HG03159 (cell line): ENCODE measurements at regions not wholly inside any gene's neighbourhood (a gene's known extent, or its start where the extent isn't known, plus 50 kb on each side); places are given as distances from the start of the nearest gene placed in this dataset.

Experiments
- ATAC-seq: cut with Tn5 transposase; IDR thresholded peaks from one replicate; pipeline ENCODE4 v1.9.1; 2021; ENCODE audit warnings: mild to moderate bottlenecking, moderate library complexity; ENCODE audit not compliant: unreplicated experiment

DNA sequence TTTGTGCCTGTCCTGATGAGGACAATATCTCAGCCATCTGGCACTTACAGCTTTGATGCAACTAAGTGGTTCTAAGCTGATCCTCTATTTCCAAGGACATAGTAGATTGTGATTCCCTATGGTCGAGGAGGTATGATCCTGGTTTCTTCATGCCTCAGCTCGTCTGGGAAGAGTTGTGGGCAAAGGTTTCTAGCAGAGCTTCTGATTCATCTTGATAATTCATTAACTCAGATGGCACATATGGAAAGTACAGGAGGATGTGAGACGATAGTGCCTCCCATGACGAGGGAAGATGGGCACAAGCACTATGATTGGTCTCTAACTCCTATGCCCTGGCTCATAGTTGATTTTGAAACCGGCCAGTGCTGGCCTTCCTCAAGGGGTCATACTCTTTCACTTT, 334.2 kb upstream of the SEMA6D start:
- ATAC-seq, result no peak

DNA sequence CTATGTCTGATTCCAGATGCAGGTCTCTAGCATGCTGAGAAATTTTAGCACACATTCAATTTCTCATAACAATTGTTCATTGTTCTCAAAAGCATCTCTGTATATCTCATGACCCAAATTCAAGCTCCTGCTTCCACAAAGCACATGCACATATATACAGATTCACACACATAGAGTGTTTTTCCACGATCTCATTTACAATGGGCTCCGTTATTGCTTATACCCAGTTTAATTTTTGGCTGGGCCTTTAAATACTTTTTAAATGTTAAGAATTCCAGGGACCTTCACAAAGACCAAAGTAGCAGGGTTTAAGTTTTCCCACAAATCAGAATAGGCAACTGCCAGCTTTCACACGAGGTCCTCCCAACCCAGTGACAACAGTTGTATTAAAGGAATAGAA, 333.5 kb upstream of the SEMA6D start:
- no peak for ATAC-seq

GRCh38 chr15:47384341-47384740, 333.0 kb upstream of the SEMA6D start:
- ATAC-seq, result no peak

DNA sequence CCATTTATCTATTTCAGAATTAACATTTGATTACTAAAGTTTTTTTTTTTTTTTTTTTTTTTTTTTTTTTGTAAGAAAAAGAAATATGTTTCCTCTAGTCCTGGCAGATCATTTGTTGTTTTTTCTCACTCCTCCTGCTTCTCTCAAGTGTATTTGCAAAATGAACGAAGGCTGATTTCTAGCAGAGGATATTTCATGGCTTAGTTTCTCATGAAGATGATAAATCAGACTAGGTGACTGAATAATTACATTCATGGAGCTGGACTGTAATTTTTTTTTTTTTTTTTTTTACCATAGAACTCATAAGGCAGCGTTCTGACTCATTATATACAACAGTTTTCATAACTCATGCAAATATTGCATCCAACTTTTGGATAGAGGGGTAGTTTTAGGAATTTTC, 332.5 kb upstream of the SEMA6D start:
- no peak for ATAC-seq

DNA sequence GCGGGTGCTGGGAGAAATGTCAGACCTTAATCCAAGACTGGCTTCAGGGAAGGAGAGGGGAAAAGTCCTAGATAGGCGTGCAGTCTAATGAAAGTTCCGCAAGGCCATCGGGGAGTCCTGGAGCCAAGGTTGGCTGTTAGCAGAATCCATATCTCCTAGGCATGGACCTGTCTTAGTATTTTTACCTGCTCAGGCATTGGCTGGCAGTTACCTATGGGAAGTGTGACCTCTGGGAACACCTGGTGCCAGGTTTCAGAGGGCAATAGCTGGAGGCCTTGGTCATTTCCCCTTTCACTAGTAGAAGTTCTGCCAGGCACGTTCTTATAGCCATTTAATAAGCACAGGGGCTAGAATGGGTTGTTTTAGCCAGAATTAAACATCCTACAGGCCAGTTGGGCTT, 330.8 kb upstream of the SEMA6D start:
- no peak for ATAC-seq

GRCh38 chr15:47388299-47388698, 329.0 kb upstream of the SEMA6D start:
- no peak for ATAC-seq

GRCh38 chr15:47390208-47390765, 327.0 kb upstream of the SEMA6D start:
- no peak for ATAC-seq

GRCh38 chr15:47394286-47394809, 323.0 kb upstream of the SEMA6D start:
- ATAC-seq, result no peak

- ATAC-seq, result no peak
These were observed 322.2 kb upstream of the SEMA6D start for GRCh38 chr15:47395076-47395475.

- ATAC-seq, result no peak
These were observed 319.6 kb upstream of the SEMA6D start for GRCh38 chr15:47397655-47398054.

GRCh38 chr15:47398132-47398531, 319.2 kb upstream of the SEMA6D start:
- no peak for ATAC-seq

DNA sequence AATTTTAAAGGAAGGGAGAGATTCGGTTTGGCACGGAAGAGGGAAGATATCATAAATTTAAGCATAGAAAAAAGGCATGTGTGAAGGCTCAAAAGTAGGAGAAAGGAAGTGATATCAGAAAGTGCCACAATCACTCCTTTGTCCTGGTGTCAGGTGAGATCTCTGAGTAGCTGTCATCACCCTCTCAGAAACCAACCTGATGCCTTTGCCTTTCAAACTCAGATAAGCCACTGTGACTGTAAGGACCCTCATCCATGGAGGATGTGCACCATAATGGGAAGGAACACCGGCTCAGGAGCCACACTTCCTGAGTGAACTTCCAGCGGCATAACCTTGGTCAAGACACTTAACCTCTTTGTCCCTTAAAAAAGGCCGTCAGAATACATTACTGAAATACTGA, 318.7 kb upstream of the SEMA6D start:
- ATAC-seq, result no peak

DNA sequence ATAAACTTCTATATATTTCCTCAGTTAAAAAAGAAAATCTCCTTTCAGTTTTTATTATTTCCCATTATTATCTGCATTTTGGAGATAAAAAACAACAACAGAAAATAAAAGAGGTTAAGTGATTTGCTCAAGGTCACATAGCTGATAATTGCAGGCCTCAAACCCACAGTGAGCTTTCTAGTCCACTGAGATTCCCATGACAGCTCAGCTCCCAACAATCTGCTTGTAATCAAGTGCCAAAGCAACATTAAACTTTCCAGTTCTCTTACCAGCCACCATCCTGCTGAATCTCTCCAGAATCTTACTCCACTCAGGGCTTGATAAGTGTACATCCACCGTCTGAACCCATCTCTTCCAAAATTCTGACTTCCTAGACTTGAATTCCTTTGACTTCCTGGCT, 318.2 kb upstream of the SEMA6D start:
- ATAC-seq, result no peak

DNA sequence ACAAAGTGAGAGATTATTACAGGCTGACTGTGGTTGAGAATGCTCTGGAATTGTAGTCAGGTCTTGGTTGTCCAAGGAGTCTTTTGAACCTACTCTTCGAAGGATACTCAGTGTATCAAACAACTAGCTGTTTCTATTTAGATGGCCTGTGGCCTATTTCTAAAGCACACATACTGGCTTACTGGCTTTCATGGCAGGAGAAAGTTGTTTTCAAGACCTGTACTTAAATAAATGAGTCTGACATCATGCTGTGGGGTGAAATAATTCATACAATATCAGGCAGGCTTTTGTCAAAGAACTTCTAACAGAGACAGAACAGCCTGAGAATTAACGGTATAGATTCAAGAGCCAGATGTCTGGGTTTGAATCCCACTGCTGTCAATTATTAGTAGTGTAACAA, 316.7 kb upstream of the SEMA6D start:
- no peak for ATAC-seq

GRCh38 chr15:47401427-47401826, 315.9 kb upstream of the SEMA6D start:
- ATAC-seq, result no peak

DNA sequence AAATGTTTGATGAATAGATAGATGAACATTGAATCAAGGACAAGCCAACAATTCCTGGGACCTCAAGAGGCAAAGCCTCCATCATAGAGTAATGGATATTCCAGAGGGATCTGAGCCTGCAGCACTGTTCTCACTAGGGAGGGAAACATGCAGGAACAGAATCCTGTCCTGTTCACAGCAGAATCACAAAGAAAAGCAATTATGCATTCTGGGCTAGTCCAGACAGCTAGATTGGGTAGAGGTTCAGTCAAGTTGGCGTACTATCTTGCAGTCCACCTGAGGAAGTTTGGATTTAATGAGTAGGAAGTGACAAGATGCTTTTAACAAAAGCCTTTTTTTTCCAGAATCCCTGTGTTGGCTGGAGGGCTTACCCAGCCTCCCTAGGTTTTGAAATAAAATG, 314.5 kb upstream of the SEMA6D start:
- ATAC-seq, result no peak

GRCh38 chr15:47404877-47405276, 312.4 kb upstream of the SEMA6D start:
- ATAC-seq, result no peak

DNA sequence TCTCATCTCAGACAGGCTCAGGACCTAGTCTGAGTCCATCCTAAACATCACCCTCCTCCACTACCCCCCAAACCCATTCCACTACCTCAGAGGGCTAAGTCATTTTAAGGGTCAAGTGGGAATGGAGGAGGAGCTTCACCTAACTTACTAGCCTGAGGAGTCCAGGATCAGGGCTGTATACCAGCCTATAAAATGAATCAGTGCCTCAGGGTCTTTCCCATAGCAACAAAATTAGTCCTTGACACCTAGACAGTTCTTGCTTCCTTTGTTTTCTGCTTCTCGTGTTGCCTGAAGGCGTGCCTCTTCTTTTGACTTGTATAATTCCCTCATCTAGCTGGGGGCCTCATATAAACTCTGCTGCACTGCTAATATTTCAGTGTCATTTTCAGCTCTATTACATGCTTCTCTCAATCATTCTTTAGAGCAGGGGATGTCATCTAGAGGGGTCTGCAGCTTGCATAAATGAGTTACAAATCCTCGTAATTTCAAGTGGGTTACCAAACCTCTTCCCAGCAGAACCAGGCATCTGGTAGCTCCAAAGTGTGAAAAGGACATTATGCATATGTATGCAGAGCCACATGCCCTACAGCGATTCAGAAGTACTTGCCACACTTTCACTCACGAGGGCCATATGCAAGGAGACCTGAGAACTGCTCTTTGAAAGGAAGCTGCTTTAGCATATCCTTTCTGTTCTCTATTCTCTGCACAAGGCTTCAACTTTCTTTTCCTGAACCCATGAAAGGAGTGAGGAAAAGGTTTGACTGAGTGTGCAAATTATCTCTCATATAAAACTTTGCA, 311.7 kb upstream of the SEMA6D start:
- ATAC-seq, result no peak

DNA sequence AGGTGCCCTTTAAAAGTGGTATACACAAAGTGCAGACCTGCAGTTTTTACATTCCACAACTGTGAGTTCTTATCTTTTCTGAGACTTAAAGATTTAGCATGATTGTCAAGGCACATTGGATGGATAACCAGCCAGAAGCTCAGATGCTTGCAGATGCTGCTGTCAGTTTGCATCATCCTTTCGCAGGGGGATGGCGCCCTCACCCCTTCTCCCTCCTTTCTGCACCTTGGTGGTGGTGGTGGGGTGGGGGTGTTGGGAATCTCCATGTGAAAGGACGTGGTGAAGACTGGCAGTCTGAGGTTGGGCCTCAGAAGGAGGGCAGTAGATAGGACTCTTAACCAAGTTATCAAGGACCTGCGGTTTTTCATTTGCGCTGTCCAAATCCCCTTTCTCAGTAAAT, 309.6 kb upstream of the SEMA6D start:
- no peak for ATAC-seq

- no peak for ATAC-seq
These were observed 308.3 kb upstream of the SEMA6D start for GRCh38 chr15:47409038-47409437.

DNA sequence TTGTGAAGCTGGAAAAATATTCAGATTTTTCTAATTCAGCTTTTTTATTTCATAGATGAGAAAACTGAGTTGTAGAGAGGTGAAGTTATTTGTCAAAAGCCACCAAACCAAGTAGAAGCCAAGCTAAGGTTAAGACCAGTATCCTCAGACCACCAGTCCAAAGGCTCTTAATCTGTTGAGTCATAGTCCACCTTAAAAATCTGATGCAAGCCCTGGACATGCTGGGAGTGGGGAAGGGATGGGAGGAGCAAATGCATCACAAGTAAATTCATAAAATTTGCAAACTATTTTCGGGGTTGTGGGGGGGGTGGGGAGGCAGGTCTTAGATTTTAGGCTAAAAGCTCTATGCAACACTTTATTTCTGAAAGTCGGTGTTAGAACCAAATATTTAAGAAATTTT, 307.7 kb upstream of the SEMA6D start:
- ATAC-seq, result no peak

GRCh38 chr15:47410247-47410646, 307.1 kb upstream of the SEMA6D start:
- no peak for ATAC-seq

- ATAC-seq, result no peak
These were observed 305.6 kb upstream of the SEMA6D start for GRCh38 chr15:47411733-47412132.
